RWPE1 (cell line): ENCODE measurements at regions not wholly inside any gene's neighbourhood (a gene's known extent, or its start where the extent isn't known, plus 50 kb on each side); places are given as distances from the start of the nearest gene placed in this dataset.

Experiments used
- CTCF ChIA-PET: fragments of 350-600 bp; sonication (Branson Sonifier 250); formaldehyde crosslinking; extraction: SDS; loops from one replicate; lab custom pipeline; 2021; lab: Yijun Ruan, JAX
- POLR2A ChIA-PET: fragments of 400-600 bp; formaldehyde crosslinking; extraction: SDS; loops from one replicate; lab custom pipeline; 2020; ENCODE audit warnings: antibody characterized with exemption; ENCODE audit not compliant: low non-redundant PET; lab: Yijun Ruan, JAX
- DNase-seq: peaks from one replicate; pipeline ENCODE4 v3.0.0; 2012; ENCODE audit warnings: low spot score
- H3K27ac ChIP-seq: fragments of 450-650 bp; 2 replicates; pipeline ENCODE4 v1.5.1; 2017
- CTCF ChIP-seq: fragments of 450-650 bp; conservative IDR thresholded peaks from 2 replicates; pipeline ENCODE4 v1.5.1; 2017; ENCODE audit warnings: low read depth, mild to moderate bottlenecking

- ChIA-PET CTCF (no interaction called here), POLR2A (no interaction called here)
- no peak for TF ChIP-seq CTCF
- no peak overlapping the region for H3K27ac ChIP-seq
- DNase-seq, result no peak
These were observed 165.6 kb upstream of the SOX1 start for GRCh38 chr13:111901267-111901915.

- no peak overlapping the region for H3K27ac ChIP-seq
- CTCF ChIA-PET, result no interaction called here
- DNase-seq, result no peak
- POLR2A ChIA-PET, result no interaction called here
- TF ChIP-seq CTCF, result no peak
These were observed 164.2 kb upstream of the SOX1 start for GRCh38 chr13:111902726-111903125.

- ChIA-PET POLR2A (no interaction called here), CTCF (no interaction called here)
- DNase-seq, result no peak
- no peak for TF ChIP-seq CTCF
- no peak overlapping the region for H3K27ac ChIP-seq
These were observed 163.8 kb upstream of the SOX1 start for GRCh38 chr13:111903143-111903542.

GRCh38 chr13:111904166-111904565 lies 162.8 kb upstream of the SOX1 start:
- H3K27ac ChIP-seq, result no peak overlapping the region
- POLR2A ChIA-PET, result no interaction called here
- no peak for DNase-seq
- no peak for TF ChIP-seq CTCF
- CTCF ChIA-PET, result no interaction called here

GRCh38 chr13:111904701-111905608 lies 162.0 kb upstream of the SOX1 start:
- no peak for DNase-seq
- POLR2A ChIA-PET, result no interaction called here
- CTCF ChIA-PET, result interaction anchor here (0.6 kb wide), 1 partner anchor 41 kb away, joined by 7 read pairs; no protein-coding TSS in a partner anchor

GRCh38 chr13:111905609-111905945 lies 161.4 kb upstream of the SOX1 start:
- CTCF ChIA-PET, result interaction anchor here (0.6 kb wide), 1 partner anchor 40 kb away, joined by 7 read pairs; no protein-coding TSS in a partner anchor
- no peak for TF ChIP-seq CTCF
- POLR2A ChIA-PET, result no interaction called here
- no peak for DNase-seq
- H3K27ac ChIP-seq, result no peak overlapping the region

More at GRCh38 chr13:111904701-111905608, 162.0 kb upstream of the SOX1 start:
- TF ChIP-seq CTCF, result no peak
- no peak overlapping the region for H3K27ac ChIP-seq
